ENCODE measurements at regions not wholly inside any gene's neighbourhood (a gene's known extent, or its start where the extent isn't known, plus 50 kb on each side); places are given as distances from the start of the nearest gene placed in this dataset.

DNA sequence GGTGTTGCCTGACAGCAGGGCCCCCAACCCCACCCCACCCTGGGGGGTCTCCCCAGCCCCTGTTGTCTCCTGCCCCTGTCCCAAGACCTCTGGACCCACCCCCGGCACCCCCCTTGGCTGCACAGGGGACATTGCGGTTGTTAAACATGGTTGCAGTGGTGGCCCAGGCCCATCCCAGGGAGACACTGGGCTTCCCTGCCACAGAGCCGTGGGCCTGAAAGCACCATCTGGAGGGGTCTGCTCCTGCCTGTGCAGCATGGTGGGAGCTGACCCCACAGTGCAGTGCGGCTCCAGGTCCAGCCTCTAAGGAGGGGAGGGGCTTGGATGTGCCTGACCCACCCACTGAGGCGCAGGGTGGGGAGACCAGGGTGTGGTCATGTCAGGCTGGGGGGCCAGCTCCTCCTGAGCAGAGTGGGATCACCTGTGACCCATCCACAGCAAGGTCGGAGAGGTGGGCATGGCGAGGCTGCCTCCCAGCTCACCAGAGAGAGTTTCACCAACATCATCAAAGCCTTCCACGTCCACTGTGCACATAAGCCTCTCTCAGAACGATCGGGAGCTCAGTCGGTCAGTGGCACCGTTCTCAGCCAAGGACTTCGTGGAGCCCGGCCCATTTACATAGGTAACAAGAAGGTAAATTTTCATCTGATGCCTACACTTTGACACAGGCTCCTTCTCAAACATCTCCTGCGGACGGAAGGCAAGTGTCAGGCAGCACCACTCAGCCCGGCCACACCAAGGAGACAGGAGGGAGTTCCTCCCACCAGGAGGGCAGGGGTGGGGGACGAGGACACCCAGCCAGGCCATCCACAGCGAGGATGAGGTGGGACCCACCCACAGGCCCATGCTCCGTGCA is 201.1 kb downstream of the BRD1 start:
- TF ChIP-seq, protein P1, sequence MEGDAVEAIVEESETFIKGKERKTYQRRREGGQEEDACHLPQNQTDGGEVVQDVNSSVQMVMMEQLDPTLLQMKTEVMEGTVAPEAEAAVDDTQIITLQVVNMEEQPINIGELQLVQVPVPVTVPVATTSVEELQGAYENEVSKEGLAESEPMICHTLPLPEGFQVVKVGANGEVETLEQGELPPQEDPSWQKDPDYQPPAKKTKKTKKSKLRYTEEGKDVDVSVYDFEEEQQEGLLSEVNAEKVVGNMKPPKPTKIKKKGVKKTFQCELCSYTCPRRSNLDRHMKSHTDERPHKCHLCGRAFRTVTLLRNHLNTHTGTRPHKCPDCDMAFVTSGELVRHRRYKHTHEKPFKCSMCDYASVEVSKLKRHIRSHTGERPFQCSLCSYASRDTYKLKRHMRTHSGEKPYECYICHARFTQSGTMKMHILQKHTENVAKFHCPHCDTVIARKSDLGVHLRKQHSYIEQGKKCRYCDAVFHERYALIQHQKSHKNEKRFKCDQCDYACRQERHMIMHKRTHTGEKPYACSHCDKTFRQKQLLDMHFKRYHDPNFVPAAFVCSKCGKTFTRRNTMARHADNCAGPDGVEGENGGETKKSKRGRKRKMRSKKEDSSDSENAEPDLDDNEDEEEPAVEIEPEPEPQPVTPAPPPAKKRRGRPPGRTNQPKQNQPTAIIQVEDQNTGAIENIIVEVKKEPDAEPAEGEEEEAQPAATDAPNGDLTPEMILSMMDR (IDR thresholded peaks at IDR 0.05; ENCODE audit: insufficient read depth, low read depth, low read length, missing control alignments) = no peak
- no peak for DNase-seq (ENCODE audit: low read depth)
- H3K4me3 ChIP-seq (ENCODE audit: low read length) = no peak overlapping the region

DNA sequence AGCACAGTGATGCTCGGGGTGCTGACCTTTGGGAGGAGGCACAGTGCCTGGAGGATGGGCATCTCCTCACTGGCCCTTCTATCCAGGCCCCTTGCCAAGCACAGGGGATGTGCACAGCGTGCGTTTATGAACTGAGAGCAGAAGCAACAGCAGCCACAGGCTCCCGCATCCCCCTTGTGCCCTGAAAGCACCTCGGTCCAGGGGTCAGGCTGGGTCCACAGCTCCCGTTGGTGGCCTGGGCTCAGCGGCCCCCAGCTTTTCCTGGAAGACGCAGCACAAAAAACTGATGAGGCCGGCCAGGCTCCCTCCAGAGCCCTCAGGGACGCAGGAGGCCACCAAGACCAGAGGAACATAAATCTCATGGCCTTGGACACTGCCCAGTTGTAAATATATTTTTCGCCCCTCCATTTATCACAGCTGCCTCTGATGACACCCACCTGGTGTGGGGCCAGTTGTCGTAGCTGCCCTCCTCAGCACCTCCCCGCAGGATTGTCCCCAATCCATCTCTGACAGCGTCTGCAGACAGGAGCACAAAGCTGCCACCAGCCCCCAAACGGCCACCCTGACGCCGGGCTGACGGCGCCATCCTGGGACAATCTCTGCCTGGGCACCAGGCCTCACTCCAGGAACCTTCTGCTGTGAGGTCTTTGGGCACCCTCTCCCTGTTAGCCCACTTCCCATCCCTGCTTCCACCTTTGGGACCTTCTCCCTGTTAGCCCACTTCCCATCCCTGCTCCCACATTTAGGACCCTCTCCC is 203.1 kb downstream of the BRD1 start:
- no peak for DNase-seq (ENCODE audit: low read depth)
- H3K4me3 ChIP-seq (ENCODE audit: low read length) = no peak overlapping the region
- TF ChIP-seq, protein P1 (IDR thresholded peaks at IDR 0.05; ENCODE audit: insufficient read depth, low read depth, low read length, missing control alignments) = no peak

DNA sequence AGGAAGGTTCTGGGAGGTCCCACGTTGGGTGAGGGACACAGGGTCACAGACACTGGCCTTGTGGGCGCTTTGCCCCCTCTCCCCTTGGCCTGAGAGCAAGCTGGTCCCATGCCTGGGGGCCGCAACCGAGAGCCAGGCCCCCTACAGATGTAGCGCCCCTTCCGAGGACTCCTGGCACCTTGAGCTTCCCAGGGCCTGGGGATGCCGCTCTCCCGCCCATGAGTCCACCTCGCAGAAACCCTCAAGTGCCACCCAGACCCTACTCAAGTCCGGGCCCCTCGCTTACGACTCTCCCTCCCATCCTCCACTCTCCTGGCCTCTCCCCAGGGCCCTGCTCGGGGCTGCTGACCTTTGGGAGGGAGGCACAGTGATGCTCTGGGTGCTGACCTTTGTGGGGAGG is 204.0 kb downstream of the BRD1 start:
- TF ChIP-seq, protein P1 (IDR thresholded peaks at IDR 0.05; ENCODE audit: insufficient read depth, low read depth, low read length, missing control alignments) = no peak
- H3K4me3 ChIP-seq (ENCODE audit: low read length) = no peak overlapping the region
- DNase-seq (ENCODE audit: low read depth) = no peak

DNA sequence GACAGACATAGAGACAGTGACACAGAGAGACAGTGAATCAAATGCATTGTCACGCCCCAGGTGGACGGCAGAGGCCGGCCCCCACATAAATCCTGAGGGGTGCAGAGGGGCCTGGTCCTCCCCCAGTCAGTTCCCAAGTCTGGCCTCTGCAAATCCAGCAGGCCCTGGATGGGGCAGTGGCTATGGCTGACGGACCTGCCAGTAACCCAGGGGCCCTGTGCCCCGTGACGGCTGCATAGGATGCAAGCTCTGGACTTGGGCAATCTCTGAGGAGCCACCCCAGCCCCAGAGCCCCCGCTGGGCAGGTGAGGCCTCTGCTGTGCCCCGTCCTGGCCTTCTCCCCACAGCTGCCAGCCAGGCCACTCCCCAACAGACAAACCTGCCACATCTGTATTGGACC is 204.5 kb downstream of the BRD1 start:
- TF ChIP-seq, protein P1 (IDR thresholded peaks at IDR 0.05; ENCODE audit: insufficient read depth, low read depth, low read length, missing control alignments) = no peak
- DNase-seq (ENCODE audit: low read depth) = no peak
- no peak overlapping the region for H3K4me3 ChIP-seq (ENCODE audit: low read length)

DNA sequence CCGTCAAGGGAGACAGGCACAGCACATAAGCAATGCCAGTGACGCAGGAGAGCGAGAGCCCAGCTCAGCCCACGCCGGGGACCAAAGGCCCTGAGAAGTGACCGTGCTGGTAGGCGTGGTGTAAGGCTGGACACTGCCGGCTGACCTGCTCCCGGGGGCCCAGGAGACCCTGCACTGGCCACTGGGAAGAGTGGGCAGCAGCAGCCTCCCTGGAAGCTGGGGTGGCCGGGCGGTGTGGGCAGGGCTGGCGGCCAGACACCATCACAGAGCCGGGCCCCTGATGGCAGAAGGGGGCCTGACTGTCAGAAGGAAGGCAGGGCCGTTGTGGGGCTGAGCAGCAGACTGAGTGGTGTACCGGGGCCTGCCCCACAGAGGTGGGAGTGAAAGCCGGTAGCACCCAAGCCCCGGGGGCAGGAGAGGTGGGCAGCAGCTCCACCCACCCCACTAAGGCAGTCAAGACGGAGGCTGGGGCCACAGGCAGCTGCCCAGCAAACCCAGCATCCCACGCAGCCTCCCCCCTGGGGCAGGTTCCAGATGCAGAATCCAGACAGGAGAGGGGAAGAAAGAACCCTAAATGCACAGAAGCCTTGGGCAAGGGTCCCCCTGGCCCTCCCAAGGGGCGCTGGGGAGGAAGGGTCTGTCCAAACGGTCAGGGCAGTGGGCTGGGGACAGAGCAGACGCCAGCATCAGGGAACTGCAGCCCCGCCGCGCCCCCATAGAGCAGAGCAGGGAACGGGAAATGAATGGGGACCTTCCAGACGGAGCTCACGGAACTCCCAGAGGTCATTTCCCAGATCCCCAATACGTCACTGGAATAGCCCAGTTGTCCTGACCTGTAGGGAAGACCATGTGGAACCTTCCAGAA is 205.2 kb downstream of the BRD1 start:
- no peak overlapping the region for H3K4me3 ChIP-seq (ENCODE audit: low read length)
- TF ChIP-seq, protein P1 (IDR thresholded peaks at IDR 0.05; ENCODE audit: insufficient read depth, low read depth, low read length, missing control alignments) = no peak
- DNase-seq (ENCODE audit: low read depth) = no peak

DNA sequence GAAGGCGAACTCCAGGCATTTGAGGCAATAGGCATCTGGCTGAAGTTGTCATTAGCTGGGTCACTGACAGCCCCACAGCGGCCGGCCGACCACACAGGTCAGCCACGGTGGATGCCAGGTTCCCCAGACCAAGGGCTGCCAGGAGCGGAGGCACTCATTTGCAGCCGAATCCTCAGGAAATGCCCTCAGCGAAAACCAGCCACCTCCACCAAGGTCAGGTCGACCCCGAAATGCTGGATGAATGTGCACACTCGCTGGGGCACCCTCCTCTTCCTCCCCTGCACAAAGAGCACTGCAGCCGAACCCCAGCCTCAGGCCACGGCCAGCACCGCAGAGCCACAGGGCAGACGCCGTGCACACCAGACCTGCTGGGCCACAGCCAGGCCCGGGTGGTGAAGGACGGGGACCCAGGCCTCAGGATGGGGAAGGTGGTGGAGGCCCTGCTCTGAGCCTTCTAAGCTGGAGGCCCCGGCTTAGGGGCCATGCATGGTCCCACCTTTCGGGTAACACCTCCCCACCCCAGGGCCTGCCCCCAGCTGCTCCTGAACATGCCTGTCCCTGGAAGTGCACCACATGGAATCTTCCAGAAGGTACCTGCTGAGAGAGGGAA is 206.0 kb downstream of the BRD1 start:
- no peak overlapping the region for H3K4me3 ChIP-seq (ENCODE audit: low read length)
- TF ChIP-seq, protein P1 (IDR thresholded peaks at IDR 0.05; ENCODE audit: insufficient read depth, low read depth, low read length, missing control alignments) = no peak
- DNase-seq (ENCODE audit: low read depth) = no peak

Data from epithelial cell of esophagus (primary cell).